Prostate gland (tissue), 2 donors: ENCODE measurements at regions not wholly inside any gene's neighbourhood (a gene's known extent, or its start where the extent isn't known, plus 50 kb on each side); places are given as distances from the start of the nearest gene placed in this dataset.

Experiments
- CTCF ChIP-seq, 4 experiments: fragments of 200-600 bp in 2 of 4; fragments of 450-650 bp in 2 of 4; sonication (generic) in 2 of 4; IDR thresholded peaks; 1 replicate in 3 of 4; 2 replicates in 1 of 4; pipeline ENCODE4 v1.5.1; 2016 to 2019; ENCODE audit warnings: antibody characterized with exemption in 4 of 4, mild to moderate bottlenecking in 2 of 4, moderate library complexity in 2 of 4
- POLR2A ChIP-seq: fragments of 450-650 bp; IDR thresholded peaks from one replicate; pipeline ENCODE4 v1.6.1; 2016; ENCODE audit warnings: antibody characterized with exemption, mild to moderate bottlenecking
- POLR2AphosphoS5 ChIP-seq: sonication (generic); formaldehyde crosslinking; IDR thresholded peaks from one replicate; pipeline ENCODE4 v1.6.1; 2017; ENCODE audit warnings: antibody characterized with exemption

- TF ChIP-seq CTCF (IDR thresholded peaks at IDR 0.05) (no peak), POLR2AphosphoS5 (no peak), POLR2A (no peak)
Observed at GRCh38 chr6:17219098-17219497, 62.1 kb upstream of the RBM24 start.
